Right lobe of liver (tissue), 6 donors: ENCODE measurements at regions not wholly inside any gene's neighbourhood (a gene's known extent, or its start where the extent isn't known, plus 50 kb on each side); places are given as distances from the start of the nearest gene placed in this dataset.

Experiments used
- ATAC-seq, 4 donors: fragments of 200-7000 bp; cut with Tn5 transposase; one replicate each; pipeline ENCODE4 v1.9.1; 2020; ENCODE audit warnings: mild to moderate bottlenecking in 4 of 4, moderate library complexity in 4 of 4
- DNase-seq, 3 donors: peaks; one replicate each; pipeline ENCODE4 v3.0.0-alpha.2; 2020
- H3K27ac ChIP-seq, 3 donors: fragments of 200-600 bp; one replicate each; pipeline ENCODE4 v1.8.0; 2022
- H3K27me3 ChIP-seq, 2 donors: fragments of 200-600 bp; one replicate each; pipeline ENCODE4 v1.8.0; 2022
- H3K36me3 ChIP-seq, 4 donors: fragments of 200-600 bp; sonication (generic) in 1 of 4; one replicate each; pipeline versions ENCODE4 v1.5.1 to v1.8.0; 2017 to 2022; ENCODE audit warnings: control low read depth in 1 of 4
- H3K4me1 ChIP-seq, 4 donors: fragments of 200-600 bp; sonication (generic) in 1 of 4; one replicate each; pipeline versions ENCODE4 v1.5.1 to v1.8.0; 2017 to 2022; ENCODE audit warnings: control low read depth in 1 of 4
- H3K4me3 ChIP-seq, 3 donors: fragments of 200-600 bp; one replicate each; pipeline ENCODE4 v1.8.0; 2022
- H3K9me3 ChIP-seq, 4 donors: fragments of 200-600 bp; sonication (generic) in 1 of 4; one replicate each; pipeline versions ENCODE4 v1.5.1 to v1.8.0; 2017 to 2022; ENCODE audit warnings: control low read depth in 1 of 4
- POLR2A ChIP-seq: fragments of 450-650 bp; IDR thresholded peaks from one replicate; pipeline ENCODE4 v1.6.1; 2017; ENCODE audit warnings: antibody characterized with exemption, mild to moderate bottlenecking
- WGBS: methylation state at CpG from one replicate; pipeline ENCODE4 v1.1.6; 2018; ENCODE audit warnings: low coverage, low lambda C conversion rate; ENCODE audit not compliant: insufficient coverage; ENCODE audit errors: missing lambda C conversion rate; 5-methylcytosine and 5-hydroxymethylcytosine counted together
- intact Hi-C, 2 donors: fragments of 100-400 bp; cut with DNase I; formaldehyde crosslinking; loops; one replicate each; pipeline versions ENCODE4 v1.11.2 to v1.14.1; 2022
- TF ChIP-seq, protein P1 (sequence below), 4 donors: fragments of 200-600 bp in 3 of 4; fragments of 450-650 bp in 1 of 4; IDR thresholded peaks; one replicate each; pipeline versions ENCODE4 v1.5.1 to v1.8.0; 2016 to 2022; ENCODE audit warnings: antibody characterized with exemption in 4 of 4, mild to moderate bottlenecking in 2 of 4
- donor health status: DM: no; HTN: yes; CAD: no.
- donor health status: DM: no; HTN: no; CAD: no.
- donor health status: DM: no; HTN: no; CAD: no.
- donor health status: DM: no; HTN: yes; CAD: no.
- donor health status: DM: no; HTN: yes; CAD: no.

DNA sequence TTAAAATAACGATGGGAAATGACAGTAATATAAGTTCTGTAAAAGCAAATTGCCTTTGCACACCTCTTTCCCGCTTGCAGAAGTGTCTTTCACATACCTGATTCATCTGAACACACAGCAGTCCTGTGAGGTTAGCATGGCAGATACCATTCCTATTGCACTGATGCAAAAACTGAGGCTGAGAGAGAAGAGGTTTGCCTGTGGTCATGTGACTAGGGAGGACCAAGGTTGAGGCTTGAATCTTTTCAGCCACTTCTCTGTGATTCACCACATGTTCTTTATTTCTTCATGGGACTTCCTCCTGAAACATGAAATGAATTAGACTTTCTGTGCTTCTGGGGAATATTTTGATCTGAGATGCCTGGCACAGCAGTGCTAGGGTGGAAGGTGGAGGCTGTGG lies 92.9 kb downstream of the VEGFA start:
- 83% methylated on average over 2 of the region's 2 CpGs for WGBS
- Histone ChIP-seq H3K36me3 (no peaks in the 10 kb centered on the region), H3K4me3 (no peak overlapping the region), H3K27ac (no peak overlapping the region), H3K27me3 (no peaks in the 10 kb centered on the region), H3K9me3 (no peaks in the 10 kb centered on the region), H3K4me1 (no peaks in the 10 kb centered on the region)
- DNase-seq (no peak), ATAC-seq (no peak)
- TF ChIP-seq POLR2A, result no peak
- TF ChIP-seq, protein P1, sequence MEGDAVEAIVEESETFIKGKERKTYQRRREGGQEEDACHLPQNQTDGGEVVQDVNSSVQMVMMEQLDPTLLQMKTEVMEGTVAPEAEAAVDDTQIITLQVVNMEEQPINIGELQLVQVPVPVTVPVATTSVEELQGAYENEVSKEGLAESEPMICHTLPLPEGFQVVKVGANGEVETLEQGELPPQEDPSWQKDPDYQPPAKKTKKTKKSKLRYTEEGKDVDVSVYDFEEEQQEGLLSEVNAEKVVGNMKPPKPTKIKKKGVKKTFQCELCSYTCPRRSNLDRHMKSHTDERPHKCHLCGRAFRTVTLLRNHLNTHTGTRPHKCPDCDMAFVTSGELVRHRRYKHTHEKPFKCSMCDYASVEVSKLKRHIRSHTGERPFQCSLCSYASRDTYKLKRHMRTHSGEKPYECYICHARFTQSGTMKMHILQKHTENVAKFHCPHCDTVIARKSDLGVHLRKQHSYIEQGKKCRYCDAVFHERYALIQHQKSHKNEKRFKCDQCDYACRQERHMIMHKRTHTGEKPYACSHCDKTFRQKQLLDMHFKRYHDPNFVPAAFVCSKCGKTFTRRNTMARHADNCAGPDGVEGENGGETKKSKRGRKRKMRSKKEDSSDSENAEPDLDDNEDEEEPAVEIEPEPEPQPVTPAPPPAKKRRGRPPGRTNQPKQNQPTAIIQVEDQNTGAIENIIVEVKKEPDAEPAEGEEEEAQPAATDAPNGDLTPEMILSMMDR (IDR thresholded peaks at IDR 0.05), result no peak
- intact Hi-C loops, result no loop called here

DNA sequence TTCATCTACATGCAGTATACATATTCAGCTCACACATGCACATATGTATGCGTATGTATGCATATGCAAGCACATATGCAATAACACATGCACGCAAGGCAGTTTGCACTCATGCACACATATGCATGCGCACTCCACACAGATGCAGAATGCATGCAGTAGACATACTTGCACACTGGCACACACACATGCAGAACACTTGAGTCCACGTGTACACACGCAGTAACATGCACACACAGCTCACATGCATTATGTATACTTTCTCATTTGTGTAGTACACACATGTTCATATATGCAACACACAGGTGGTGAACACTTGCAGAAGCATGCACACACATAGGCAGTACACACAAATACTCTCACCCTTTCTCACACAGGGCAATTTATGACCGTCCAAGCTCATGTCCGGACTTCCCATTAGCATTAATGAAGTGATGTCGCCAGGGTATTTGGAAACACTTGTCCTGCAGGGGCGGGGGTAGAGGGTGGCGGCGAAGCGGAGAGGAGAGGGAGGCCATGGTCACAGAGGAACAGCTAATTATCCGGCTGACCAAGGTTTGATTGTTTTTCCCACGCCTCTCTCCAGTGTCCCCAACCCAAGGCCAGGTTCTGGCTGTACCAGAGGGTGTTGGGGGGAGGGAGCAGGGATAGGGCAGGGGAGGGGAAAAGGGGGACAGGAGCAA lies 91.3 kb downstream of the VEGFA start:
- no peaks in the 10 kb centered on the region for H3K9me3 ChIP-seq
- DNase-seq (no peak), ATAC-seq (no peak)
- H3K27me3 ChIP-seq, result no peaks in the 10 kb centered on the region
- H3K4me3 ChIP-seq, result no peak overlapping the region
- H3K27ac ChIP-seq, result no peak overlapping the region
- H3K4me1 ChIP-seq, result peaks cover 0 to 5% (median 0%) of the 10 kb centered on the region in 4 donors
- intact Hi-C loops, result no loop called here
- H3K36me3 ChIP-seq, result no peaks in the 10 kb centered on the region
- WGBS, result 79% methylated on average over 10 of the region's 14 CpGs
- no peak for TF ChIP-seq POLR2A
- TF ChIP-seq, protein P1 (IDR thresholded peaks at IDR 0.05), result no peak

DNA sequence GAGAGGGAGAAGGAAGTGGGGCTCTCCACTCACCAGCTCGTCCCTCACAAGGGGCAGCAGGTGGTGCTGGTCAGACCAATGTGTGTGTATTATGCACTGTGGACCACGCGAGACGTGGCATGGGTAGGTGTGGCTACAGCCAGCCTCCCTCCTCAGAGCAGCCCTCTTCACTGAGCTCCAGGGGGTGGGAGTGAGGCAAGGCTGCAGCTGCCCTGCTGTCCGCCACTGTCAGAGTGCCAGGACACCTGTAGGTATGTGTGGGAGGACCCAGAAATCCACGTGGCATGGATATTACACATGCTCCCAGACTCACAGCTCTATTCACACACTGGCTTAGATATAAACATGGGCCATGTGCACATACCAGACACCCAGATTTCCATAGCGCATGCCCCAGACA lies 90.3 kb downstream of the VEGFA start:
- Histone ChIP-seq H3K36me3 (no peaks in the 10 kb centered on the region), H3K4me3 (no peak overlapping the region), H3K9me3 (no peaks in the 10 kb centered on the region), H3K27ac (no peak overlapping the region), H3K4me1 (peaks cover 0 to 6% (median 2%) of the 10 kb centered on the region in 4 donors), H3K27me3 (no peaks in the 10 kb centered on the region)
- intact Hi-C loops, result no loop called here
- no CpG with 5 or more reads among the region's 7 CpGs for WGBS
- DNase-seq (no peak), ATAC-seq (no peak)
- no peak for TF ChIP-seq POLR2A
- TF ChIP-seq, protein P1 (IDR thresholded peaks at IDR 0.05), result no peak

DNA sequence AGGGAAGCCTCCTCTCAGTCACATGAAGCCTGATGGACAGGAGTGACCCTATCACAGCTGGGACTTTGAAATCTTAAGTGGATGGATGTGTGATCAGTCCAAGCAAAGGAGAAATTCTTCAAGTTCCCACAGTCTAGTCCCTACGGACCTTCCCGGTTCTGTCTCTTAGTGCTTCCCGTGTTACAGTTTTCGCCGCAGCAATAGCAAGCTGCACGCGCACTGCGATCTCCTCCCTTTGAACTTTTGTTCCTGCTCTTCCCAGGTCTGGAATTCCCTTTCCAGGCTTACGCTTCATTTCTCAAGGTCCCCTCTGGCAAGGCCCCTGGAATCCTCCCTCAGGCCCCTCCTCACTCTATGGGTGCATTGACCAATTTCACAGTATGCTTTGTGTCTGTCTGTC lies 89.2 kb downstream of the VEGFA start:
- no peaks in the 10 kb centered on the region for H3K36me3 ChIP-seq
- no peak overlapping the region for H3K4me3 ChIP-seq
- H3K4me1 ChIP-seq, result peaks cover 0 to 6% (median 2%) of the 10 kb centered on the region in 4 donors
- no peaks in the 10 kb centered on the region for H3K9me3 ChIP-seq
- no peak overlapping the region for H3K27ac ChIP-seq
- no peak for TF ChIP-seq POLR2A
- TF ChIP-seq, protein P1 (IDR thresholded peaks at IDR 0.05), result no peak
- H3K27me3 ChIP-seq, result no peaks in the 10 kb centered on the region
- 94% methylated on average over 9 of the region's 9 CpGs for WGBS
- intact Hi-C loops, result loop anchor here in 1 of 2 donors (5.0 to 10.0 kb wide), 2 partner anchors 33 to 96 kb away; no protein-coding TSS in a partner anchor
- ATAC-seq (no peak), DNase-seq (no peak)
